Ovary (tissue), 3 donors: ENCODE measurements at regions not wholly inside any gene's neighbourhood (a gene's known extent, or its start where the extent isn't known, plus 50 kb on each side); places are given as distances from the start of the nearest gene placed in this dataset.

Experiments used
- CTCF ChIP-seq, 3 donors: fragments of 450-650 bp in 2 of 3; fragments of 200-600 bp in 1 of 3; IDR thresholded peaks; one replicate each; pipeline versions ENCODE4 v1.5.1 to v1.8.0; 2016 to 2022; ENCODE audit warnings: antibody characterized with exemption in 3 of 3, mild to moderate bottlenecking in 1 of 3
- EP300 ChIP-seq: sonication (generic); formaldehyde crosslinking; IDR thresholded peaks from one replicate; pipeline ENCODE4 v1.6.1; 2017; ENCODE audit warnings: antibody characterized with exemption
- POLR2A ChIP-seq: fragments of 450-650 bp; IDR thresholded peaks from one replicate; pipeline ENCODE4 v1.6.1; 2017; ENCODE audit warnings: antibody characterized with exemption, mild to moderate bottlenecking, moderate library complexity
- donor health status: DM: no; HTN: no; CAD: no.

- TF ChIP-seq CTCF (IDR thresholded peaks at IDR 0.05) (no peak), POLR2A (no peak), EP300 (no peak)
Observed at GRCh38 chr7:142560166-142560565, 189.1 kb upstream of the PRSS1 start.
